Stimulated activated CD8-positive, alpha-beta memory T cell treated with anti-CD3 and anti-CD28 coated beads, Interleukin-4, amount 100 ng/mL, for 4 hours (primary cell): ENCODE measurements at regions not wholly inside any gene's neighbourhood (a gene's known extent, or its start where the extent isn't known, plus 50 kb on each side); places are given as distances from the start of the nearest gene placed in this dataset.

Experiments
- DNase-seq, 2 donors: peaks; one replicate each; pipeline ENCODE4 v3.0.0-alpha.2; 2020; ENCODE audit warnings: low read depth in 2 of 2, low spot score in 1 of 2

DNA sequence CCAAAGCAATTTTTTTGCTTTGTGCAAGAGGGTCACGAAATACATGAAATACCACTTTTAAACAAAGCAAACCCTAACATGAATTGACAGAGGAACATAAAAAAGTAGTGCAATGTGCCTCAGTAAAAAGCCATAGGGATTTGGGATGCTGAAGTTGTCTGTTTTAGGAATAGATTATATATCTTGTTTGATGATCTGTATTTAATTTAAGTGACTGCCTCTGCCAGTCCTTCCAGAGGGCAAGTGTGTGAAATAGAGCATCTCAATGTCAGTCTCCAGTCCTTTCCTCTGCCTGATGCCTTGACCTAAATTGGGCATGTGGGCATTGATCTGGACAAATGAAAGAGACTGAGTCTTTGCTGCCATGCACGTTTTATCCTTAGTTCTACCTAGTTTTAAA is 222.8 kb downstream of the PTPRC start:
- DNase-seq = no peak

DNA sequence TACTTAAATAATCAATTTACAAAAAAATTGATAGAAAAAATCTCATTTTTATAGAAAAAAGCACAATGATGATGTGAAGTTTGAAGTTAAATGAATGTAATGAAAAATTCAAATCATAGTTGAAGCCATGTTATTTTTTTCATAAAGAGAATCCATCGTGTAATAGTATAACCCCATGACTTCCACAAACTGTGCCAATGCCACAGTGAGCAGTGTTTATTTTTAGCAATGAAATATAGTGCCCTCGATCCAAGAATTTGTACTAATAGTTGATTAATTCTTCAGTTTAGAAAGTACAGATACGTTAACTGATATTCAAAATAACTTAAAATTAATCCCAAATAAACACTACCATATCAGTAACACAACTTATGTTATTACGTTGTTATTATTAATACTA is 225.9 kb downstream of the PTPRC start:
- DNase-seq = no peak

DNA sequence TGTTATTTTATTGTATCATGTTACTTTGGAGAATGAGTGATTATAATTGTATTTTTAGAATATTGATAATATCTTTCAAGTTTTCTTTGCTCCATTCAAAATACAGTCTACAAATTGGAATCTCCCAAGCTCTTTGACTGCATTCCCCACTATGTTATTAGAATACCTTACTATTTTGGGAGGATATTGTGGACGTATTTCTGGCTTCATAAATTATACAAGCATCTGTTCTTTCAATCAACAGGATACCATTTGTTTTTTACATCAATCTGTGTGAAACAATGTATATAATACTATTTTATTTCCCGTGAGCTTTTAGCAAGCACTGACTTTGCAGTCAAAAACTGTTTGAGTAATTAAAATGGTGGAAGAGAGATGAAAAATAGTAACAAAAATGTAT is 226.5 kb downstream of the PTPRC start:
- no peak for DNase-seq

DNA sequence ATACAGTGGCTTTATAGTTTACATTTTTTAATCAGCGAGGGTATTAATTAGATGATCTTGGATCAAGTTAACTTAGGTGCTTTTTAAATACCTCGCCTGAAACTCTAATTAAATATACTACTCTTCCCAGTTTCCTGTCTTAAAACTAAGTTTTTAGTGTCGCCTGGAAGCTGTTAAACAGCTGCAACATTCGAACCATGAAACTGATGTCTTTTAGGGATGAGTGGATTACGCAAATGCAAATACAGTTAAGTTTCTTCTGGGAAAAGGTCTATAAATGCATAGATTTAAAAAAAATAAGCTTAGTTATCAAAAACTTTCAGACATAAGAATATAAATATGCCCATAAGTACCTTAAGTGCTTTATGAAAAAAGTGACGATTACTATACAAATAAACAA is 228.3 kb downstream of the PTPRC start:
- no peak for DNase-seq

DNA sequence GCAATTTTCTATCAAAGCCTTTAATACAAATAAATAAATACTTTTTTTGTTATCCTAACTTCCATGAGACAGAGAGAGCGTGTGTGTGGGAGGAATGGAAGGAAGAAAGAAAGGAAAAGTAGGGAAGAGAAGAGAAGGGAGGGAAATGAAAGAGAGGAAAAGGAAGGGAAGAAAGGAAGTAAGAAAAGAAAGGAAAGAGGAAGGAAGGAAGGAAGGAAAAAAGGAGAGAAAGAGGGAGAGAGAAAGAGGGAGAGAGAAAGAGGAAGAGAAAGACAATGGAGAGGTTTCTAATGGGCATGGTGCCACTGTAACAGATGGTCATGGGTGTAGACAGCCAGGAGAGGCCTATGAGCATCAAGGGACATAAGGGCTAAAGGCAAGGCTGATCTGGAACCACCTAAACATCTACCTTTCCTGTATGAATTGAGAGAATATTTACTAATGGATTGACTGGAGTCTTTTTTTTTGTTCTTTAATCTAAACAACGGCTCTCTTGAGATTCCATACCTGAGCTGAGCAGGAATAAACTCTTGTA is 234.9 kb downstream of the PTPRC start:
- no peak for DNase-seq

DNA sequence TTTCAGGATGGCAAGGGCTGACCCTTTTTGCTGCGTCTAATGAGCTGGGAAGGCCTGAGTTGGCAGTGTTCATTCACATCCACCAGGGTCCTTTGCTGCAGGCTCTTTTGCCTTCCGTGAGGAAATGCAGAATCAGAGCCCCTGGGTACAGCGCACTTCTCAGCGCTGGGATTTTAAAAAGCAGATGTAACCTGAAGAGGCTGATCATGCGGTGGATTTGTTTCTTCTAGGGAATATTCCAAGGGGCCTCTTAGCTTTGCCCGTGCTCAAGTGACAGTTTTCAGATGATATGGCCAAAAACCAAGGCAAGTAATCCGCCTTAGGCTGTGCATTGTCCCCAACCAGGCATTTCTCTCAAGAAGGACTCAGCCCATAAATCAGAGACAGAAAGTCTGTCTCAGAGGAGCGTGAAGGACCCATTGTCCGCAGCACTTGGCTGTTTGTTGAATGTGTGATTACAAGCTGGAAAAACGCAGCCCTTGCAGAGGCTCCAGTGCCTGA is 237.6 kb downstream of the PTPRC start:
- no peak for DNase-seq

DNA sequence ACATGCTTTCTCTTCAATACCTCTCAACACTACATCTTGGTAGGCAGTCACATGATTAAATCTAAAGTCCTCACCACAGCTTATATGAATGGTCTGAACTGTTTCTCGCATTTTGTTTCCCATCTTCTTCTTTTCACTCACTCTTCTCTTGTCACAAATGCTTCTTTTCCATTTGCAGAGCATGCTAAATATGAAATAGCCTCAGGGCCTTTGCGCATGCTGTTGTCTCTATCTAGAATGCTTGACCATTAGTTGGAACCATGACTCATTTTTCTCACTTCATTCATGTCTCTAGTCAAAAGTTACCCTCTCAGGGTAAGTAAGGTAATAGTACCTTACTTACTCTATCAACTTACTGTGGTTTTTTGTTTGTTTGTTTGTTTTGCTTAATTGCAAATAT is 239.7 kb downstream of the PTPRC start:
- DNase-seq = no peak

DNA sequence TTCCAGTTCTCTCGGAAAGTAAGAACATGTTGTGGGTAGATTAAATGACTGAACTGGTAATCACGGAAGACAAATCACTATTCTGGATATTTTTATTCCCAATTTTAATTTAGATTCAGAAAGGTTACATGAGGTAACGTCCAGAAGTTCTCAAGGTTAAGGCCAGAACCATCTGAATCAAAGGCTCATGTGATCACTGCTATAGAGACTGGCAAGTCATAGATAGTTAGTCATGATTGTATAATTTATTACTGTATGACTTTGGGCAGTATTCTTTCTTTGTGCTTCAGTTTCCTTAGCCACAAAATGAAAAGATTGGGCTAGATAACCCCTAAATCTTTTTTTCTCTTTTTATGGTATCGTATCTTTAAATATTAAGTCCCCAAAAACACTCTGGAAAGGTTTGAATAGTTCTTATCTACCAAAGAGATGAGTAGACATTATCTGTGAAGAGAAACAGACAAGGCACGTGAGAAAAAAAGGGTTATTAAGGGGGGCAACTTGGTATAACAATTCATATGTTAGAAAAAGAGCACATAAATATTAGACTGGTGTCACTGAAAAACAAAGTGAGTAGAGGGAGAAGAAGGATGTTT is 241.0 kb downstream of the PTPRC start:
- DNase-seq = no peak

DNA sequence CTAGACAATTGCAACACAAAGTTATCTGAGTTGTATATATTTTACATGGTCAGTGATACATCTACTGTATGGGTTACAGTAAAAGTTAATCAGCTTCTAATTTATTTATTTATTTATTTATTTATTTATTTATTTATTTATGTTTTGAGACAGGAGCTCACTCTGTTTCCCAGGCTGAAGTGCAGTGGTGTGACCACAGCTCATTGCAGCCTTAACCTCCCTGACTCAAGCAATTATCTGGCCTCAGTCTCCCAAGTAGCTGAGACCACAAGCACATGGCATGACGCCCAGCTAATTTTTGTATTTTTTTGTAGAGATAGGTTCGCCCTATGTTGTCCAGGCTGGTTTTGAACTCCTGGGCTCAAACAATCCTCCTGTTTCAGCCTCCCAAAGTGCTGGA is 241.6 kb downstream of the PTPRC start:
- no peak for DNase-seq

DNA sequence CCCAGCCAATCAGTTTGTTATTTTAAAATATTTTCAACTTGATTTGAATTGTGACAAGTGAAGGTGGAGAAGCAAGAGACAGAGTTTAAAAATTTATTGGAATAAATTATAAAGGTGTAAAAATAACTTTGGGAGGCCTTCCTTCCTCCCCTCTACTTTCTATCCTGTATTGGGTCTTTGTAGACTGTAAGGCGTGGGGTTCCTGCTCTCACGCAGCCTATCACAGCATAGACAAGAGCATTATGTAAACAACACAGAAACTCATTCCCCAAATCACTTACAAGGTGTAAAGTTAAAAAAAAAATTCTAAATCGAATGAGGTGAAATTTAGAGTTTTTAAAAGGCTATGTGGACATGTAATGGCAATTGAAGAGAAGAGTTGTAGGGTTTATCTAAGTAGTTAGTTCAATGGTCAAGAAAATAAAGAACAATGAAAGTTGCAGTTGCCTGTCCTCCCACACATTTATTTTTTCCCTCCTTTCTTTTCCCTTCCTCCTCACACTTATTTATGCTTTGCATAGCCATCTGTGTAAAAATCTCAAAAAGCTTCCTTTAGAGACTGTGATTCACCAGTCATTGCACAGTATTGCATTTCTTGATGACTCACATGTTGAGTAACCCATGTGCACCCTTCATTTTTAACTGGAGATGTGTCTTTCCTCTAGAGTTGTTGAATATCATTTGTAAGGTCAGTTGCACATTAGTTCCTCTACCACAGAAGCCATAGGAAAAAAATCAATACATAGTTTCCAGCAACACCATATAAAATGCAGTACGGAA is 242.2 kb downstream of the PTPRC start:
- no peak for DNase-seq

DNA sequence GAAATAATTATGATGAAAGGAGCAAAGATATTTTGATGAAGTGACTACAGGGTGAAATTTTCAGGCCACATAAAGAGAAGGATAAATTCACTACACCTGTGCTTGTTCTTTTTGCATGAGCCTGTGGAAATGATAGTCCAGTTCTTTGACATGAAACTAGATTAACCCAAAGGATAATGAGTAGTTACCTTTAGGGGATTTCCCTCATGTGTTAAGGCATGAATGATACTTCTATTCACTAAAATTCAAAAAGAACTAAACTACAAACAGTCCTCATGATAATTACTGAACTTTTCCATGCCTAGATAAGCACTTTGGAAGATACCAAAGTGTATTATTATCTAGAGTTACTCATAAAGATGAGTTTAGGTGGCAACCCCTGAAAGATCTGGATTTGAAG is 244.3 kb downstream of the PTPRC start:
- no peak for DNase-seq

DNA sequence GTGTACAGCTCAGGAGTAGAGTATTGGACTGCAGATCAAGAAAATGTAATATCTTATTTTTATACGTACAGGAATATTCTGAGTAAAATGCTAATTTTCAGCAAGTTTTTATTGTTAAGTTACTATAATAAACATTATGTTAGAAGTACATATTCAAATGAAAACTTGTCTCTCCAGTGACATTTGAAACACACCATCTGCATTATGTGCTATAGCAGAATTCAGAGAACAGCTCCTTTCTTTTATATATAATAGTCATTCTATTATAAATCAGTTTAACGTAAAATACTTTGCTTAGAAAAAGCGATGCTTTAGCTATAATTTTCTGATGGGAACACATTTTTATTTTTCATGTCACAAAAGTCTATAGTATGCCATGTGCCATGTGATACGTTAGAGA is 249.0 kb downstream of the PTPRC start:
- DNase-seq = no peak

DNA sequence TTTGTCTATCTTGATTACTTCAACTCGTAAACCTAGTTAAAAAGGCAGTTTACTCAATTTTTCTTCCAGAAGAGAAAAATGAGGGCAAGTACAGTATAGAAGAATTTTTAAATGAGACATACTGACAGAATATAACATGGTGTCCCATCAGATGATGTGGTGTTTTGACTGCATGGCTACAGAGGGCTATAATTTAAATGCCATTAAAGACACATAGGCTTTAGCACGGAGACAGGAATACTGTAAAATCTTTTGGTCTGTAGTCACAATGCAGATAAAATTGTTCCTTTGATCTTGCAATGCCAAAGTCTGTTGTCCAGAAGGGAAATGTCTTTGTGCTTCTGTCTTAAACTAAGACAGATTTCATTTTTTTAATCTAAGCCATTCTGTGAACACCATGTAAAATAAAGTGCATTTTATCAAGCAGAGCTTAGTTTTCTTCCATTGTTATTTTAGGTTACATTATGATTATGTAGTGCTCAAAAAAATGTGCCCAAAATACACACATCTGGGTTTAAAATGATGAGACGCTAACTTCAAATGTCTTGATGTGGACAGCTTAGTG is 249.6 kb downstream of the PTPRC start:
- no peak for DNase-seq

DNA sequence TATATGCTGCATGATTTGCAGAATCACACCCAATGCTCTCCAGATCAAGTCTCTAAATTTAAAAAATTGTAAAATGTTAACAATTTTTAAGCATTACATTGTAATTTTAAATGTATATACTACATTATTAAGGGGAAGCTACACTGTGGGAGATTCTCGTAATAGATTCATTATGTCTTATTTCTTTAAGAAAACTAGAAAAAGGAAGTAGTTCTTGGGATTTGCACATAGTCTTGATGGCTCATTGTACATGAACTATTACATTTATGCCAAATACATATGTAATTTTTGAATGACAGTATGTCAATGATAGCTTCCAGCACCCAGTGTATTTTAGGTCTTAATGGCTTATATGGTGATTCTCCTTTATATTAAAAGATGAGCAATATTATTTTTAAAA is 250.3 kb downstream of the PTPRC start:
- DNase-seq = no peak

DNA sequence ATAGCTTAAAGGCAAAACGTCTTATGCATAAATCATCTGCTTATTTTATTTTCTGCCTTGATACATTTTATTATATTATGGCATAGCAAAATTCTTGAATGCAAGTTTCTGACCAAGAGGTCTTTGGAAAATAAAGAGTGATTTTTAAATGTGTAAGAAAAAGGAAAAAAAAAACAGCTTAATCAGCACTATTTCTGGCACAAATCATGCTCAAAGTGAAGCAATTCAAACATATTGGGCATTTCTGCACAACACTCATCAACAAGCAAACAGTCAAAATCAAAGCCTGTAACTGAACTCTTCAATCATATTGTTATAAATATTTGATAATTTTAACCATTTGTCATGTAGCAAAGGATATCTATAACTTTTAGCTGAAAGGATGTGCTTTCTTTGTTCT is 250.9 kb downstream of the PTPRC start:
- no peak for DNase-seq

DNA sequence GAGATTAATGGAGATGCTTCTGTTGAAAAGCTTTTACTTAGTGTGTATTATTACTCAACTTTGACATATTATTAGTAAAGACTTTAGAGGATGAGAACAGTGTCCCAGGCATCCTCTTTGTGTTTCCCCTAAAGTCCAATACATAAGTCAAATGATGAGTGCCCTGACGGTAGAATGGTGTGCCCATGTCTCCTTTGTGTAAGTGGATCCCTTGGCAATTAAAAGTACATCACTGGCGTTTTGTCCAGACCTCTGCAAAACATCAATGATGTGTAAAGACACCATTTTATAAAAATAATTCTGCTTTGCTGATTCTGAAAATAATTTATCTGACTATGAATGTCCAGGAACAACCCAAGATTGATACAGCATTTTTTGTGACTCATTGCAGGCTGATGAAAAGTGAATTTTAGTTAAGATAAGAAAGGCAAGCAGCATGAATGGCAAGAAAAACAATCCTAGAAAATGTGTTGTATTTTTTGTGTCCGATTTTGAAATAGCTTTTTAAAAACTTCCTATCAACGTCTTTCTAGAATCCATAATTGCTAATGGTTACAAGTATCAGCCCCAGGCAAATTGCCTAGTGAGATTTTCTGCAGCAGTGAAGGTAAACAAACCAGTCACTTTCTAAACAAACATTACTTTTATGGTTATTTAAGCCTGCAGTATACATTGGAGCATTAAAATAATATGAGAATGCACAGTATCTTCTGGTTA is 251.5 kb downstream of the PTPRC start:
- DNase-seq = no peak

DNA sequence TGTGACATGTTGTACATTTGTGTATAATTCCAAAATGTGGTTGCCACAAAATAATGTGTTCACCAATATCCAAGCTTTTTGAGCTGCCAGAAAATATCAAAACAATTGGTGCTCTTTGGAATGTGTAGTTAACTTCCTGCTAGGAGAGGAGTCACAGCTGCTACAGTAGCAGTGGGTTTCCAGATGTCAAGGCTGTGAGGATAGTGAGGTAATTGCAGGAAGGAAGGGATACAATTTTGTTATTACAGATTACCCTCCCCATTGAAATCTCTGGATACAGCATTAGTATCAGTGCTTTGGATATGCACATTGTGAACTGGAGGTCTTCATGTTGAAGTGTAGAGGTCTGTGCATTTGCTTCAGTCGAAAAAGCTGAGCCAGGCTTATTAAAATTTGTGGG is 253.2 kb downstream of the PTPRC start:
- no peak for DNase-seq

DNA sequence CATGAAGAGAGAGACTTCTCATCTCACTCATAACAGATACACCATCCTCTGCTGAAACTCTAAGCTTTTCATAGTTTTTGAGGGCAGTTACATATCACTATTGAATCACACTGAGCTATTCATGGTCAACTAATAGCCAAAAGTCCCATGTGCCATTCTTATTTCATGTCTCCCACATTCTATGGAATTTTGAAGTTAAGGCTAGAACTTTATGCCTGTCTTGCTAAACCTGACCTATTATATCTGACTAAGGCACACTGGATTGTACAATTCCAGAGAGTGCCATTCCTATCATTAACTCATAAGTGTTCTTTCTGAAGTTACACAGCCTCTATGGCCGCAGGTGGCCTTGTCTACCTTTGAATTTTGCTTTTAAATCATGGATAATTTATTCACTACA is 254.3 kb downstream of the PTPRC start:
- no peak for DNase-seq

DNA sequence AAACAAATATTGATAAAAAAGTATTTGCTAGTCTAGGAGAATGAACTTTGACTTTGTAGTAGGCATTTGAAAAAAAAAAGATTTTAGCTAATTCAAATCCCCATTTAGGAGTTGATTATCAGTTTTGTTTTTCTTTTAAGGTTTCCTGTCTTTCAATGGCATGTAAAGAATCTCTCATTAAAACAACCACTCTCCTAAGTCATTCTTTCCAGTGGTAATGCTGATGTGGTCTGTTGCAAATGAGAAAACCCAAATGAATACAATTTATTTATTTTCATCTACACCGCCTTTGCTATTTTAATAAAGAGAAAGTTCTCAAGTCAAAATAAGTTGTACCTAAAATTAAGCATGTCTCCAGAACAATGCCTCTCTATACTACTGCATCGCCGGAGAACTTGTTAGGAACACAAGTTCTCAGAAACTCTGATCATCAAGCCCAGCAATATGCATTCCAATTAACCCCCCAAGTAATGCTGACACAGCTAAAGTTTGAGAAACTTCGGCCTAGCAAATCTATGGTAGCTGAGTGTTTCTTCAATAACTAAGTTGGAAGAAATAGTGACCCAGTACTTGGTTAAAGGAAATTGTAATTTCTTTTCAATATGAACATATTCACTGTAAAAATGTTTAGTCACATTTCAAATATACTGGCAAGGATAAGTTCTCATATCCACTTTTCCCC is 255.1 kb downstream of the PTPRC start:
- DNase-seq = no peak

DNA sequence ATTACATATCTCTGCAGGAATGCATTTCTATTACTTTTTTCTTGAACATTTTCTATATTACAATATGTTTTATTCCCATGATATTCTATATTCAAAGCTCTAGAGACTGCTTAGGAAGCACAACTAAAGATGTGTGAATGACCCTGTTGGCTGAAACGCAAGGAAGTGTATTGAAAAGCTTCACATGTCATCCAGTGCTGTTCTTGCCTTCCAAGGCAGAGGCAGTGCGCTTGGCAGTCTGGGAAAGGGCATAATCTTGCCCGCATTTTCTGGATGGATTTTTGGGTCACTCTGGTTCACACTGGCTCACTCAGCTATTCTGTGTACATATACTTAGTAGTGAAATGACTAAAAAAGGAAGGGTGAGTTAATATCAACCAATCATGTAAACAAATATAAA is 262.4 kb downstream of the PTPRC start:
- DNase-seq = no peak

DNA sequence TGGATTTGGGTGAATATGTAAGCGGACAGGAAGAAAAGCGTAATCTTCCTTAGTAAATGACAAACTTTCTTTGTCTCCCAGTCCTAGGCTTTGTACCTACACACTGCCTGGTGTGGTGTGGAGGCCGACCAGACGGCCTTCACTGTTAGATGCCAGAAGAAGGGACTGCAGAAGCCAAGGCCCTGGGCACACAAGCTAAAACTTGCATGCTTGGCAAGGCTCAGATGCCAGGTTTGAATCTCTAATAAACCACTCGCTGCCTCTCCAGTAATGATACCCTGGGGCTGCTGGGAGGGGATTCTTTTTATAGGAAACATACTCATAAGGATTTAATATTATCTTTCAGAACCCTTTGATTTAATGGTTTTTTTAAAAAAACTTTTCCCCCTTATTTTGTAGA is 263.8 kb downstream of the PTPRC start:
- DNase-seq = no peak
